CD4-positive, alpha-beta T cell treated with Interleukin-6 at 100 ng/mL for 8 hours (primary cell): ENCODE measurements at regions not wholly inside any gene's neighbourhood (a gene's known extent, or its start where the extent isn't known, plus 50 kb on each side); places are given as distances from the start of the nearest gene placed in this dataset.
"Not testable (repeated sequence)": the region's sequence is repeated elsewhere in the genome, so short reads cannot be mapped to it uniquely, and the experiment has no call there.

ENCODE experiments used
- DNase-seq: peaks from one replicate; pipeline ENCODE4 v3.0.0-alpha.2; 2020; ENCODE audit warnings: mixed read lengths, low spot score

- DNase-seq, result no peak
Observed at GRCh38 chr14:95818581-95818980, 58.1 kb upstream of the TUNAR start.

GRCh38 chr14:95817271-95817670, 59.4 kb upstream of the TUNAR start:
- no peak for DNase-seq

GRCh38 chr14:95816539-95816938, 60.1 kb upstream of the TUNAR start:
- DNase-seq, result no peak

GRCh38 chr14:95815226-95815690, 61.4 kb upstream of the TUNAR start:
- DNase-seq, result no peak

GRCh38 chr14:95814363-95815225, 62.0 kb upstream of the TUNAR start:
- no peak for DNase-seq

- DNase-seq, result no peak
Observed at GRCh38 chr14:95811813-95812212, 64.8 kb upstream of the TUNAR start.

- DNase-seq, result no peak
Observed at GRCh38 chr14:95808371-95808770, 68.3 kb upstream of the TUNAR start.

- DNase-seq, result no peak
Observed at GRCh38 chr14:95796788-95797187, 79.8 kb upstream of the TUNAR start.

- no peak for DNase-seq
Observed at GRCh38 chr14:95787941-95788340, 74.0 kb upstream of the TCL1A start.

- DNase-seq, result no peak
Observed at GRCh38 chr14:95786566-95786965, 72.6 kb upstream of the TCL1A start.

GRCh38 chr14:95784137-95784536, 70.2 kb upstream of the TCL1A start:
- no peak for DNase-seq

- no peak for DNase-seq
Observed at GRCh38 chr14:95776798-95777534, 63.0 kb upstream of the TCL1A start.

- DNase-seq, result peak; percentile 28
Observed at GRCh38 chr14:95774265-95775160, 60.6 kb upstream of the TCL1A start.

GRCh38 chr14:95770777-95771176, 56.9 kb upstream of the TCL1A start:
- DNase-seq, result no peak

- DNase-seq, result no peak
Observed at GRCh38 chr14:95769976-95770375, 56.1 kb upstream of the TCL1A start.

GRCh38 chr14:95769431-95769830, 55.5 kb upstream of the TCL1A start:
- DNase-seq, result not testable (repeated sequence)

GRCh38 chr14:95765051-95765450, 51.1 kb upstream of the TCL1A start:
- no peak for DNase-seq

GRCh38 chr14:95763875-95764274, 50.0 kb upstream of the TCL1A start:
- no peak for DNase-seq
